Type B pancreatic cell (in vitro differentiated cells): ENCODE measurements at regions not wholly inside any gene's neighbourhood (a gene's known extent, or its start where the extent isn't known, plus 50 kb on each side); places are given as distances from the start of the nearest gene placed in this dataset.
A peak's percentile ranks its signal among the peaks of the same experiment; 100 is the strongest.

Experiments used
- DNase-seq: peaks from one replicate; pipeline ENCODE4 v3.0.0; 2021; ENCODE audit warnings: mixed read lengths; ENCODE audit not compliant: unreplicated experiment; ENCODE audit errors: extremely low spot score
- H3K27ac Mint-ChIP-seq: 2 replicates; pipeline ENCODE4 v1.8.0; 2021; ENCODE audit warnings: mild to moderate bottlenecking, mixed read lengths
- H3K27me3 Mint-ChIP-seq: 2 replicates; pipeline ENCODE4 v1.8.0; 2021; ENCODE audit warnings: mixed read lengths
- H3K36me3 Mint-ChIP-seq: 2 replicates; pipeline ENCODE4 v1.8.0; 2021; ENCODE audit warnings: mixed read lengths
- H3K4me1 Mint-ChIP-seq: one replicate; pipeline ENCODE4 v1.8.0; 2021; ENCODE audit warnings: mixed read lengths; ENCODE audit not compliant: unreplicated experiment
- H3K4me3 Mint-ChIP-seq: 2 replicates; pipeline ENCODE4 v1.8.0; 2021; ENCODE audit warnings: mild to moderate bottlenecking, mixed read lengths
- H3K9me3 Mint-ChIP-seq: 2 replicates; pipeline ENCODE4 v1.8.0; 2021; ENCODE audit warnings: mixed read lengths
- TF ChIP-seq, protein P1 (sequence below): fragments of 200-600 bp; sonication (generic); conservative IDR thresholded peaks from 2 replicates; pipeline ENCODE4 v1.5.0; 2021; ENCODE audit warnings: antibody characterized with exemption, mild to moderate bottlenecking

DNA sequence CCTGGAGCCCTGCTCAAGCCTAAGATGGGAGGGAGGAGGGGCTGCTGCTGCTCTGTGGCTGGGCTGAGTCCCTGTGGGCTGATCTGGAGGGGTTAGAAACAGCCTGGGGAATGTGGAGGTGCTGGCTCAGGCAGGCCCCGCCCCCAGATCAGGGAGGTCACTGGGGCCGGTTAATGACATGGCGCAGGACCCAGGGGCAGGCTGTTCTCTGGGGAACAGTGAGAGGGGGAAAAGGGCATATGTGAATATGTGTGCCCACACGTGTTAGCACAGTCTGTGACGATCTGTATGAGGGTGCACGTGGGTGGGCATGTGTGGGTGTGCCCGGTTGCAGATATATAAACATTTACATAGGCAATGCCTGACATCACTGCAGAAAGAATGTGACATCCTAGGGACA, 143.5 kb downstream of the MIAT start:
- Mint-ChIP-seq H3K36me3 (no peaks in the 10 kb centered on the region), H3K27ac (peak overlapping the region; percentile 30), H3K4me3 (no peak overlapping the region), H3K9me3 (no peaks in the 10 kb centered on the region), H3K4me1 (peaks cover 32% of the 10 kb centered on the region), H3K27me3 (peaks cover 32% of the 10 kb centered on the region)
- no peak for DNase-seq
- TF ChIP-seq, protein P1, sequence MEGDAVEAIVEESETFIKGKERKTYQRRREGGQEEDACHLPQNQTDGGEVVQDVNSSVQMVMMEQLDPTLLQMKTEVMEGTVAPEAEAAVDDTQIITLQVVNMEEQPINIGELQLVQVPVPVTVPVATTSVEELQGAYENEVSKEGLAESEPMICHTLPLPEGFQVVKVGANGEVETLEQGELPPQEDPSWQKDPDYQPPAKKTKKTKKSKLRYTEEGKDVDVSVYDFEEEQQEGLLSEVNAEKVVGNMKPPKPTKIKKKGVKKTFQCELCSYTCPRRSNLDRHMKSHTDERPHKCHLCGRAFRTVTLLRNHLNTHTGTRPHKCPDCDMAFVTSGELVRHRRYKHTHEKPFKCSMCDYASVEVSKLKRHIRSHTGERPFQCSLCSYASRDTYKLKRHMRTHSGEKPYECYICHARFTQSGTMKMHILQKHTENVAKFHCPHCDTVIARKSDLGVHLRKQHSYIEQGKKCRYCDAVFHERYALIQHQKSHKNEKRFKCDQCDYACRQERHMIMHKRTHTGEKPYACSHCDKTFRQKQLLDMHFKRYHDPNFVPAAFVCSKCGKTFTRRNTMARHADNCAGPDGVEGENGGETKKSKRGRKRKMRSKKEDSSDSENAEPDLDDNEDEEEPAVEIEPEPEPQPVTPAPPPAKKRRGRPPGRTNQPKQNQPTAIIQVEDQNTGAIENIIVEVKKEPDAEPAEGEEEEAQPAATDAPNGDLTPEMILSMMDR = no peak

DNA sequence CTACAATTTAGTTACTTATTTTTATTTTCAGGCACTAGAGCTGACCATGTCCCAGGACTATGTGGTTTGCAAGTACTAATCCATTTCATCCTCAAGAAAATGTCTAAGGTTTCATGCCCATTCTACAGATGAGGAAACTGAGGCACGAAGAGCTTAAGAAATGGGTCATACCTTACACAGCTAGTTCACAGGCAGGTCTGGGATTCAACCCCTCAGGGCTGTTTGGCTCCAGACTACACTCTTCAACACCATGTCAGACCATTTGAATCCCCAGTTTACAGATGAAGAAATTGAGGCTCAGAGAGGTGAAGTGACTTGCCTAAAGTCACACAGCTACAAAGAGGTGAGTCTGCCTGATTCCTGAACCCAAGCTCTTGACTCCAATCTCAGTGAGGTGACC, 144.1 kb downstream of the MIAT start:
- Mint-ChIP-seq H3K27me3 (peaks cover 34% of the 10 kb centered on the region), H3K36me3 (no peaks in the 10 kb centered on the region)

DNA sequence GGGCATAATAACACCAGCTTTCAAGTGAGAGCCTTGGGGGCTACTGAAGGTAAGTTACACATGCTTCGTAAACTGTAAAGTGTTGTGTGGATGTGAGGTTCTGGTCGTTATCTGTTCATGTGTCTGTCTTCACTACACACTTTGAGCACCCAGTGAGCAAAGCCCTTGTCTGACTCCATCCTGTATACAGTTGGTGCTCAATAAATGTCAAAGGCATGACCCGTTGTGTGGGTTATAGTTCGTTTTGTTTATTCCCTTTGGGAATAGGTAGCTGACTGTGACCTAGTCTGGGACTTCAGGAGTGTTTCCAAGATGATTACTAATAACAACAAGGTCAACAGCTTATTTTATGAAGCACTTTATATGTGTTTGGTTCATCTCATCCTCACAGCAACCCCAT, 146.9 kb downstream of the MIAT start:
- H3K9me3 Mint-ChIP-seq = no peaks in the 10 kb centered on the region
- H3K4me1 Mint-ChIP-seq = peaks cover 34% of the 10 kb centered on the region
- TF ChIP-seq, protein P1 = no peak
- no peaks in the 10 kb centered on the region for H3K36me3 Mint-ChIP-seq
- H3K27me3 Mint-ChIP-seq = peaks cover 43% of the 10 kb centered on the region
- no peak for DNase-seq
- H3K4me3 Mint-ChIP-seq = no peak overlapping the region
- no peak overlapping the region for H3K27ac Mint-ChIP-seq

More for the DNA sequence above, 144.1 kb downstream of the MIAT start:
- Mint-ChIP-seq H3K4me1 (peaks cover 29% of the 10 kb centered on the region), H3K27ac (no peak overlapping the region), H3K4me3 (no peak overlapping the region), H3K9me3 (no peaks in the 10 kb centered on the region)
- TF ChIP-seq, protein P1 = no peak
- DNase-seq = no peak

DNA sequence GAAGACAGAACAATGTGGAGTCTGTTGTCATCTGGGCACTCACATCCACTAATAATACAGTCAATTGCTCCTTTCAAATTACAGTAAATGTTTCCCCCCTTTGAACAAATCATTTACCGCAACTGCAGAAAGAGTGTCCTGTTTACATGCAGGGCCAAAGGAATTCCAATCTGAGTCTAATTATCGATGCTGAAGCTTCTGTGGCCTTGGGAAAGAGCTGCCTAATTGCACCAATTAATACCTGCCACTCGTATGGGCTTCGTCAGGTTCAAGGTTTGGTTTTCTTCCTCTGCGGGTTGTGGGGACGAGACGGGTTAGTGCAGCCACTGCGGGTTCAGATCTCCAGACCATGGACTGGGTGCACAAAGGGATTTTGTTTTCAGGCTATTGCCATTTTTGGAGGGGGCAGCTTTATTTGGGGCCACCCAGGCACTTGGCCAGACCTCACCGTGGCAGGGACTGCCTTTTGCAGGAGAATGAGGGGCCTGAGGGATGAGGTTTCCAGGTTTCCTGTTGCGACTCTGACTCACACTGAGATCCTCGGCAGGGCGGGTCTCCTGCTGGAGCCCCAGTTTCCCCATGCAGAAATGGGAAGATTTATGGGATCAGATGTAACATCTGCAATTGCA, 147.6 kb downstream of the MIAT start:
- peaks cover 29% of the 10 kb centered on the region for H3K4me1 Mint-ChIP-seq
- H3K36me3 Mint-ChIP-seq = no peaks in the 10 kb centered on the region
- H3K9me3 Mint-ChIP-seq = no peaks in the 10 kb centered on the region
- TF ChIP-seq, protein P1 = no peak
- H3K4me3 Mint-ChIP-seq = no peak overlapping the region
- peaks cover 43% of the 10 kb centered on the region for H3K27me3 Mint-ChIP-seq
- DNase-seq = no peak
- H3K27ac Mint-ChIP-seq = no peak overlapping the region

DNA sequence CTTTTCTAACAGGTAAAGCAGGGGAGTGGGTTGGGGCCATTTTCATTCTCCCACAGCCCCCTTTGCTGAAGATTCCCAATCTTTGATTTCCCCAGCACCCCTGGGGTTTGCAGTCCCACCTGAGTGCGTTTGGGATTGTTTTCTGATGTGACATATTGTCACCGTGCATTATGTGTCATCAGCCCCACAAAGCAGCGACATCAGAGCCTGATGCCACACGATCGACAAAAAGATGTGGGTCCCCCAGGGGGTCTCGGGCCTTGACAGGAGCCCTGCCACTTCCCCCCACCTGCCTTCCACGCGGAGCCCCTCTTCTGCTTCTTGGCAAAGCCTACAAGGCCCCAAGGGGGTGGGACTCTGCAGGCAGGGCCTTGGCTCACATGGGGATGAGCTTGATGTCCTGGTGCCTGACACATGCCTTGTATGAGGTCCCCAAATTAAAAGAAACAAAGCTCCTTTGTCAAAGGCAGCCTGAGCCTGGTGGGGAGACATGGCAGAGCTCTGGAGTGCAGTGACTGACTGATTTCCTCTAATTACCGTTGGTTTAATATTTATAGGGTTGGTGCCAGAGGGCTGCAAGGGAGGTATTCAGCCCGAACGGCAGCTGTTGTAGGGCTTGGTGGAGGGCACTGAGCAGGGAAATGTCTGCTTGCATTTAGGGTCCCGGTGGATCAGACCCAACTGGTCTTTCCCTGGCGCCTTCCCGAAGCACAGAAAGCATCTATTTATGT, 149.2 kb downstream of the MIAT start:
- no peak overlapping the region for H3K27ac Mint-ChIP-seq
- TF ChIP-seq, protein P1 = no peak
- no peak for DNase-seq
- peaks cover 26% of the 10 kb centered on the region for H3K4me1 Mint-ChIP-seq
- peaks cover 32% of the 10 kb centered on the region for H3K27me3 Mint-ChIP-seq
- H3K9me3 Mint-ChIP-seq = no peaks in the 10 kb centered on the region
- H3K4me3 Mint-ChIP-seq = no peak overlapping the region
- no peaks in the 10 kb centered on the region for H3K36me3 Mint-ChIP-seq
